ENCODE measurements at regions not wholly inside any gene's neighbourhood (a gene's known extent, or its start where the extent isn't known, plus 50 kb on each side); places are given as distances from the start of the nearest gene placed in this dataset.
"Not testable (repeated sequence)": the region's sequence is repeated elsewhere in the genome, so short reads cannot be mapped to it uniquely, and the experiment has no call there.

DNA sequence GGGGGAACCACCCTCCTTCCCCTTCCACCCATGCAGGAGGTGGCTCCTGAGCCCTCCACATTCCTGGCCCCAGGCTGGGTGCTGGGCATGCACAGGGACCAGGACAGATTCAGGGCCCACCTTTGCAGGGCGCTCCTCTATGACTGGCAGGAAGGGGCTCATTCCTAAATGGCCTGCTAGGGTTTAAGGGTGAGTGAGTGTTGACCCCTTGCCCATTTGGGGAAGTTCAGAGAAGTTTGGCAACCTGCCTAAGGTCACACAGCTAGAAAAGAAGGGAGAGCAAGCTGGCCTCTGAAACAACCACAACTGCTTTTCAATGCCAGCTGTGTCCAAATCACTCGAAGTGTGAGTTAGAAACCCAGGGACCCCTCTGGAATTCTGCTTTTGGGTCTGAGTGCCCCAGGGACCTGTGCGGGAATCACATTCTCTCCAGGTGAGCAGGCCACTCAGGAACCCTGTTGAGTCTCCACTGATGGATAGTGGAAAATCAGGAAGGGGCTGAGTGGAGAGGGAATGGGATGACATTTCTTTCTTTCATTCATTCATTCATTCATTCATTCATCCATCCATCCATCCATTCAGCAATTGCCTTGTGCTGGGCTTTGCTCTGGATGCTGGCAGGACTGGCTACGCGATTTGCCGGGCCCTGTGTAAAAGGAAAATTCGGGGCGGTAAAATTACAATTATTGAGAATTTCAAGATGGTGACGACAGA is 191.9 kb downstream of the C9orf50 start:
- POLR2A ChIA-PET, result no interaction called here
- CTCF ChIA-PET, result no interaction called here

DNA sequence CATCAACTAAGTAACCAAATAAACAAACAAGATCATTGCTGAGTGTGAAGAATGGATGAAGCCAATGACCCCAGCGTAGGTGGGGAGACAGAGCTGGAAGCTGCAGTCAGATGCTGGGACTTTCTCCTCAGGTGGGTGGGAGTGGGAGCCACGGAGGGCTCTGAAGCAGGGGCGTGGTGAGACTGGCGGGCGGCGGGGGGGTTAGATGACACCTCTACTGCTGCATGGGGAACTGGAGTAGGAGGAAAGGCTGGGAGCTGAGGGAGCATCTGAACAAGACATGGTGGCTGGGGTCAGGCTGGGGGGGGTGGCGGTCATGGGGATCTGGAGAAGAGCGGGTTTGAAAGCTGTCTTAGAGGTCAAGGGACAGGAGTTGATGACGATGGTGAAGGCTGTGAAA is 193.8 kb downstream of the C9orf50 start:
- POLR2A ChIA-PET, result interaction anchor here (0.9 kb wide), 1 partner anchor 10 kb away, joined by 3 read pairs; no protein-coding TSS in a partner anchor
- CTCF ChIA-PET, result interaction anchor here (1.2 kb wide), 1 partner anchor 295 kb away, joined by 3 read pairs; no protein-coding TSS in a partner anchor

DNA sequence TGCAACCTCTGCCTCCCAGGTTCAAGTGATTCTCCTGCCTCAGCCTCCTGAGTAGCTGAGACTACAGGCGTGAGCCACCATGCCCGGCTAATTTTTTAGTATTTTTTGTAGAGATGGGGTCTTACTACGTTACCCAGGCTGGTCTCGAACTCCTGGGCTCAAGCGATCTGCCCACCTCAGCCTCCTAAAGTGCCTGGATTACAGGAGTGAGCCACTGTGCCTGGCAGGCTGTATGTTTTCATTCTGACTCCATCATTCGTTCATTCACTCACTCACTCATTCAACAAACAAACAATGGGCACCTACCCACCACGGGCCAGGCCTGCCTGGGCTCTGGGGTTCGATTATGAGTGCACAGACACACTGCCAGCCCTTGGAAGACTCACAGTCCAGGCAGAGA is 197.1 kb downstream of the C9orf50 start:
- CTCF ChIA-PET, result not testable (repeated sequence)

DNA sequence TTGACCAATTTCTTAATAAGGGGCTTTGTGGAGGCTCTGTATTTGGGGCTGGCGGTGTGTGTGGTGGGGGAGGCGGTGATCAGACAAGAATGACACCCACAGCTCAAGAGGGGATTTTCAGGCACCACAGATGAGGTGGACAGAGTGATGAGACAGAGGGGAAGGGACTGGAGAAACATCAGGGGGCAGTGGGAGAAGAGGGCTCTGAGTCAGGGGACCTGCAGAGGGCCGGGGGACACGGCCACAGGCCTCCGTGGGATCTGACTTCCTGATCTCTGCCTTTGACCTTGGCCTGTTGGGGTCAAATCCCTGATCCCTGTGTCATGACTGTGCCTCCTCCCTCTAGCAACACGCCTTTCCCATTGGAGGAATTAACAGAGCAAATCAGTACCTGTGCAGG is 197.7 kb downstream of the C9orf50 start:
- POLR2A ChIA-PET, result interaction anchor here (0.6 kb wide), 1 partner anchor 253 kb away, joined by 5 read pairs; no protein-coding TSS in a partner anchor

More for the DNA sequence above, 197.1 kb downstream of the C9orf50 start:
- POLR2A ChIA-PET, result not testable (repeated sequence)

DNA sequence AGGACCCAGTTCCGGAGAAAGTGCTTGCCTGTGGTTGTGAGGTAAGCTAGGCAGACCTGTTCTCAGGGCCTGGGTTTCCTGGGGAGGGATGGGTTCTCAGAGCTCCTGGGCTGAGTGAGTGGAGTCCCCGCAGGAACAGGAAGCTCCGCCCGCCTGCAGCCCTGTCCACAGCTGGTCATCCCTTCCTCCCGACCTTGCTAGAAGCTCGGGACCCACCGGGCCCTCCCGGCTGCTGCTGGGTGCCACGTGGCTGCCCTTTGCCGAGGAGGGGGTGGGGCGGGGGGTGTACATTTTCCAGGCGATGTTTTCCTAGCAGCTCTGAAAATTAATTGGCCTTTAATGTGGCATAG is 198.1 kb downstream of the C9orf50 start:
- POLR2A ChIA-PET, result interaction anchor here (0.6 kb wide), 1 partner anchor 253 kb away, joined by 5 read pairs; no protein-coding TSS in a partner anchor
- CTCF ChIA-PET, result interaction anchor here (1.0 kb wide), 2 partner anchors 36 to 188 kb away, joined by 3 read pairs; no protein-coding TSS in a partner anchor

More for the DNA sequence above, 197.7 kb downstream of the C9orf50 start:
- CTCF ChIA-PET, result interaction anchor here (1.0 kb wide), 1 partner anchor 188 kb away, joined by 3 read pairs; no protein-coding TSS in a partner anchor

DNA sequence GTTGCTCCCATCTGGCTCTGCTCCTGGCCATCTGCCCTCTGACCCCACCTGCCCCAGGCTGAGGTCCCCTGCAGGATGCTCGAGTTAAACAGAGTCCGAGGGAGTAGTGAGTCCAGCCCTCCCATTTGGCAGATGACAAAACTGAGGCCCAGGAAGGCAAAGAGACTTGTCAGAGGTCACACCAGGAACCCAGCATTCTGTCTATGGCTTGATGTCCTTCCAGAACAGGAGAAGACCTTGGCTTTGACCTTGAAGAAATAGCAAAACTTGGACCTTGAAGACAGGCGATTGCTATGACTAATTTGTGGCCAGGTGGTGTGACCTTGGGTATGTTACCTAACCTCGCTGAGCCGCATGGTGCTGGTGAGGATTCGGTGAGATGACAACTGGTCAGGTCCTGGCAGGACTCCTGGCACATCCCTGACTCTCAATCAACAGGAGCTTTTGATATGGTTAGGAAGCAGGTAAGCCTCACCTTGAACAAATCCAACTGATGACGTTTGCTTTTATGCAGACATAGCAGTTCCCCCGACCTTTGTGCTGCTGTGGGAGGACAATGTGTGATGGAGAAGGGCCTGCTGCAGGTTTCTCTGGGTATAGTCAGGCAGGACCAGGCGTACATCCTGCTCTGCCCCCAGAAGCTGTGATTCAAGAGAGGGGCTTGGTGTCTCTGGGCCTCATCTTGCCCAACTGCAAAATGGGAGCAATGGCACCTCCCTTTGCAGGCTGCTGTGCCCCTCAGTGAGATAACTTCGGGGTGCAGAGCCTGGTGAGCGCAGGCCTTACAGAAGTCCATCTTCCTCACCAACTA is 198.7 kb downstream of the C9orf50 start:
- POLR2A ChIA-PET, result interaction anchor here (0.6 kb wide), 1 partner anchor 252 kb away, joined by 5 read pairs; no protein-coding TSS in a partner anchor

DNA sequence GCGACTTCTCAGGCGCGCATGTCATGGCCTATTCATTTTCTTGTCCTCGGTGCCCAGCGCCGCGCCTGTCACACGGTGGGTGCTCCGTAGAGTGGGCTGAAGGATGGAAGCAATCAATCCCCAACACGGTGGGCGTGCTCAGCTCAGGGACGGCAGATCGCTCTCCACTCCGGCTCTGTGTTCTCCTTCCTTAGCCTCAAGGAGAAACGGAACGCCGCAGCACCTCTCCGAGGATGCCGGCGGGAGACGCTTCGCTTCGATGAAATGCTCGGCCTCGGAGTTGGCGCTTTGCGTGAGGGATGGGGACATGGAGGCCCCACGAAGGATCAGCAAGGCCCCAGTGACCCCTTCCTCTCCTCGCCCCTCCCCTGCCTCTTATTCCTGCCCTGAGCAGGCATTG is 199.5 kb downstream of the C9orf50 start:
- CTCF ChIA-PET, result no interaction called here
- POLR2A ChIA-PET, result interaction anchor here (0.6 kb wide), 1 partner anchor 1422 kb away, joined by 3 read pairs; no protein-coding TSS in a partner anchor

More for the DNA sequence above, 198.7 kb downstream of the C9orf50 start:
- CTCF ChIA-PET, result interaction anchor here (1.0 kb wide), 2 partner anchors 36 to 189 kb away, joined by 3 read pairs; no protein-coding TSS in a partner anchor

DNA sequence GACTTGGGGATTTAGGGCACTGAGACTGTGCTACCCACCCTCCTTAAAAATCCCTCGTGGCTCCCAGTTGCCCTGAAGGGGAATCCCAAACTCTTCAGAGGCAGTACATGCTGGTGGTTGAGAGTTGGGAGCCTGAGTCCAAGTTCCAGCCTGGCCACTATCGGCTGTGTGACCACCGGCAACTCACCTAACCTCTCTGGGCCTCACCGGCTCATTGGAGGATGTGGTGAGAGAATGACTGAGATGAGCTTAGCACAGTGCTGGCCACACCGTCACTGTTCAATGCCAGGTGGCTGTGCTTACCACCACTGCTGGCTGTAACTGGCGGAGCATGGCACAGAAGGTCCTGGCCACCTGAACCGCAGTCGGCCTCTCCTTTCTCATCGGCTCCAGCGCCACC is 200.2 kb downstream of the C9orf50 start:
- POLR2A ChIA-PET, result no interaction called here
- CTCF ChIA-PET, result no interaction called here

DNA sequence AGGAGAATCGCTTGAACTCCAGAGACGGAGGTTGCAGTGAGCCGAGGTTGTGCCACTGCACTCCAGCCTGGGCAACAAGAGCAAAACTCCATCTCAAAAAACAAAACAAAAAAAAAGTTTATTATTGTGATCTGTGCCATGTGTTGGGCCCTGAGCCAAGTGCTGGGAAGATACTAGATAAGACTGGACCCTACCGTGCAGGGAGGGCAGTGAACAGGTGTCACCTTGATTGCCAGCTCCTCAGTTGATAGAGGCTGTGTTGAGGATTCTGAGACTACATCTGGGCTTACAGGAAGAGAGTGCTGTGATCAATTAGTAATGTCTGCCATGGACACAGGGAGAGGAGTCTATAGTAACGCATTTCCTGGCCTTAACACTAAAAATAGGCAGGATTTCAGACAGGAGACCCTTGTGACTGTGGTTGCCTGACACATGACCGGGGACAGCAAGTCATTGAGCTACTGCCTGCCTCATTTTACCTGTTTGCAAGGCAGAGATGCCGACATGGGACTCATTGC is 201.5 kb downstream of the C9orf50 start:
- POLR2A ChIA-PET, result interaction anchor here (0.6 kb wide), 1 partner anchor 153 kb away, joined by 3 read pairs; no protein-coding TSS in a partner anchor
- CTCF ChIA-PET, result interaction anchor here (0.8 kb wide), 1 partner anchor 199 kb away, joined by 4 read pairs; no protein-coding TSS in a partner anchor

DNA sequence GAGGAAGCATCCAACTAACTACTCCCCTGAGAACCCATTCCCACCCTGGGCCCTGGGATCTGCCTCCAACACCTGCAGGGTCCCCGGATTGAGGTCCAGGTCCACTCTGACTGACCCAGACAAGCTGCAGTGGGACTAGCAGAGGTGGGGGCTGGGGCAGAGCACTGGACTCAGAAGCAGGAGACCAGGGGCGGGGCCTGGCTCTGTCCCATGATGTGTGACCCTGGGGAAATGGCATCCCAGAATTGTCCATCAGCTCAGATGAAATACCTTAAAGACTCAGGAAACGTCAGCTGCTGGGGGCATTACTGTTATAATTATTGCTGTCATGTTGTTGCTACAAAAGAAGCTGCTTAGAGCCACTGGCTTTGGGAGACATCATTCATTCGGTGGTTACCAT is 202.4 kb downstream of the C9orf50 start:
- ChIA-PET CTCF (no interaction called here), POLR2A (no interaction called here)

DNA sequence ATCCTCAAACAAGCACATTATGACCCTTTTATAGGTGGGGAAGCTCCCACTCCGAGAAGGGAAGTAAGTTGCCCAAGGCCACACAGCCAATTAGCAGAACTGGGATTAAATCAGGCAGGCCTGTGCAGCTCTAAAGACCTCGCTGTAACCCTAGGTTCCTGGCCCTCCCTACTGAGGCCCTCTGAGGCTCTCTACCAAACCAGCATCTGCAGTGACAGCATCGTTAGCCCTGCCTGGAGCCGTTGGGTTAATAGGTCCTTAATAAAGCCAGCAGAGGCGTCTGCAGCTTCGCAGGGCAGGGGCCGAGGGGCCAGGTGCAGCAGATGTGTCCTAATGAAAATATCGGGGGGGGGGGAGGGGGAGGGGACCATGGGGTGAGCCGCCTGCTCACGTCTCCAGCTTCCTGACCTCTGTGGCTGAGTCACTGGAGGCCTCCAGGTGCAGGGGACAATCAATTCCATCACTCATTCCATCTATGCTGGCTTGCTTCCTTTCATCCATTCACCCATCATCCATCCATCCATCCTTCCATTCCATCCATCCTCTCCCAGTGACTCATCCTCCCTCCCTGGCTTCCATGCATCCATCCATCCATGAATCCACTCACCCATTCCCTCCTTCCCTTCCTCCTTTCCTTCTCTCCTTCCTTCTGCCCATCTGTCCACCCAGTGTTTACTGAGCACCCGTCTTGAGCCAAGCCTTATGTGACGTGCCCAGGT is 203.9 kb downstream of the C9orf50 start:
- ChIA-PET POLR2A (no interaction called here), CTCF (no interaction called here)

DNA sequence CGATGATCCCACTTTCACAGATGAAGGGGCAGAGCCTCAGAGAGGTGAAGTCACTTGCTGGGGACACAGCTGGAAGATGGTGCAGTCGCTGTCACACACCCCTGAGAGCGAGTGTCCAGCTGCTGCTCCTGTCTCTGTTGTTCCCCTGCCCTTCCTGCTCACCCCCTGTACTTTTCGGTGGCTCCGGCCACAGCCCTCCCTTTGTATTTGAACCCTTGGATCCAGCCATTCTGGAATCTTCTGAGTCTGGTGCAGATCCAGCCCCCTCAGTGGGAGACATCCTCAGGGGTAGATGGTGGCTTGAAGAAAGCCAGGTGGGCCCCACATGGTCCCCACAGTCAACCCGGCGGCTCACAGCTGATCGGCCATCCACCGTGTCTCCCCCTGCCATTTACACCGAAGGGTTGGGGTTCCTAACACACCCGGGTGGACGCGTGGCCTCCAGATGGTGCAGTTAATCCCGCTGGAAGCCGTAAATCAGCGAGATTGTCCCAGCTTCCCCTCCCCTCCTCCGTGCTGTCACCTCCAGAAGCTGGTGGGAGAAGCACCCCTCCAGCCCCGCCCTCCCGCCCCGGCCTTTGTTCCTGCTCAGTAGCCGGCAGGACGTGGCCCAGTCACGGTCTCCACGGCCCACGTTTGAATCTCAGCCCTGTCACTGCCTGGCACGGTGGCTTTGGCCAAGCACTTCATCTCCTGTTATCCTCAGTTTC is 204.8 kb downstream of the C9orf50 start:
- ChIA-PET CTCF (no interaction called here), POLR2A (no interaction called here)

DNA sequence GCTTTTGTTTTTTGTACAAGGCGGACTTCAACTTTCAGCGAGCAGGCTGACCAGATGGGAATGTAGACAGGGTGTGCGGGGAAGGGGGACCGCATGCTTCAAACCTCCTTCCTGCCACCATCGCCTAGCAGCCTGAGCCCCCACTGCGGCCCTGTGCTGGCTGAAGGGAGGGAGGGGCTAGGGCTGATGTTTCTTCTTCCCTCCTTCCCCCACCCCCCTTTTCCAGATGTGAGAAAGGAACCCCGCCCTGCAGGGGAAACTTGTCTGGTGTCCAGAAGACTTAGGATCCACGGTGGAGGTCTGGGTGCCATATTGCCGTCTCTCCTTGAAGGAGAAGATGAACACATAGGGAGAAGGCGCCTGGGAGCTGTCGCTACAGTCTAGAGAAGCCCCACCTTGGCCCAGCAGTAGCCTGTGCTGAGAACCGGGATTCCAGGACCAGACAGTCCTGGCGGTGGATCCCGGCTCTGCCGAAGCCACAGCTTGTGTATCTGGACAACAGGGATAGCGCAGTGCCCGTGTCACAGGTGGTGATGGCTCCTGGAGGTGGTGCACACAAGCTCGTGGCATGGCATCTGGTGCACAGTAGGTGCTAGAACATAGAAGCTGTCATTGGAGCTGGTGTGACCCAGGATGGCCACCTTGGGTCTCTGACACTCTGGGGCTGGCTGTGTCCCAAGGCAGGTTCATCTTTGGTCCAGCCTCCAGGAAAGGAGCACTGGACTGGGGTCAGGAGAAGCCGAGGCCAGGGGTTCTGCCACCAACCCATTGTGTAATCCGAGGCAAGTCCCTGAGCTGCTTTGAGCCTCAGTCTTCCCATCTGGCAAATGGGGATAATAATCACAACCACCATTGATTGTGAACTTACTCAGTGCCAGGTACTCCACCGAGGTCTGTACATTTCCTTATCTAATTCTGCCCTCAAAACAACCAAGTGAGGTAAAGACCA is 205.6 kb downstream of the C9orf50 start:
- POLR2A ChIA-PET, result no interaction called here
- CTCF ChIA-PET, result no interaction called here

DNA sequence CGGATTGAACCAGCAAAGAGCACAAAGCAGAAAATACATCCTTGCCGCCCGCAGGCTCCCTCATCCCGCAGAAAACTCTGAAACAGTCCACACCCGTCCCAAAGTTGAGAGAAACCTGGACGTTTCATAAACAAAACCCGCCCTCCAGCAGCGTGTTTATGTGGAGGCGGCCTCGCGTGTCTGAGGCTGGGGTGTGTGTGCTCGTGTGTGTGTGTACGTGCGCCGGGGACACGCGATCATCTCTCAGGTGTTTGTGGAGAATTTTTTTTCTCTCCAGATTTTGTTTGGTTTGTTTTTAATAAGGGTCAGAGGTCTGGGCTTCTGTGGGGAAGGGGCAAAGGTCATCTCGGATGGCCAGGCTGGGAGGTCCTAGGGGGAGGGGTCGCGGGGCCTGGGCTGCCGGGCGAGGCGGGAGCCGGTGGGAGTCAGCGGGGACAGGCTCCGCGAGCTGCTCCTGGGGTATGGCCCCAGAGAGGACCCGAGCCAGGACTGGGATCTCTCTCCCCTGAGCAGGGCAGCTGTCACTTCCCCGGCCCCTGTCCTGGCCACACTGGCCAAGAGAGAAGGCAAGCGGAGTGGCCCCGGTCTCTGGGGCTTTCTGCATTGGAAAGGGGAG is 206.4 kb downstream of the C9orf50 start:
- CTCF ChIA-PET, result no interaction called here
- POLR2A ChIA-PET, result interaction anchor here (0.6 to 0.8 kb wide), 2 partner anchors 46 to 303 kb away, joined by 3 read pairs; partner anchors contain the start of gene PTPA

DNA sequence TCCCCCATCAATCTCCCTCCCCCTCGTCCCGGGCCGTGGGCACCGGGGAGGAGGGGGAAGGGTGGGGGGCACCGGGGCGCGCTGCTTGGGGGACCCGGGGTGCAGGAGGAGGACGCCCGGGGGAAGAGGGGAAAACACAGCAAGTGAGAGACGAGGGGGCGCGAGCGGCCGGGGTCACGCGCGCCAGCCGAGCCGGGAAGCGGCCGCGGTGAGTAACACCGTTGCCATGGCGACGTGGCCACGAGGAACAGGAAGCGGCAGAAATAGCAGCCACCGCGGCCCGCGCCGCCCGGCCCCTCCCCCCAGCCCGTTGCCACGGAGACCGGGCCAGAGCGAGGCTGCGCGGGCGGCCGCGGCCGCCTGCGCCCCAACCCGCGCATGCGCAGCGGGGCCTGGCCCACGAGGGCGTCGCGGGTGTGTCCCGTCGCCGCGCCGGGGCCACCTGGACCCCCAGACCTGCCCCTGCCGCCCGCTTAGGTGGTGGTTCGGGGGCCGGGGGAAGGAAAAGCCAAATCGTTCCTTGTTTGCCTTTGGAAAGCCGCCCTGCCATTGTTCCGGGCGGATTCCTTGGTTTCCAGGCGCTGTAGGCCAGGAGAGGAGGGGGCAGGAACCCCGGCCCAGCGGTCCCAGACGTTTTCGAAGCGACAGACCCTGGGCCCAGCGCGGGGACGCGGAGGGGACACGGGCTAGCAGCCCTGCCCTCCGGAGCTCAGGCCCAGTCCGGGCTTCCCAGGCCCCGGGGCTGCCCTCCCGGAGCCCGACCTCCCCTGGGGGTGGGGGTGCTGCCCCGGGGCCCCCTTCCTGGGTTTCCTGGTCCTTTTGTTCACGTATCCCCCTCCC is 207.1 kb downstream of the C9orf50 start:
- POLR2A ChIA-PET, result interaction anchor here (0.6 to 0.8 kb wide), 2 partner anchors 47 to 303 kb away, joined by 3 read pairs; partner anchors contain the start of gene PTPA
- CTCF ChIA-PET, result no interaction called here

DNA sequence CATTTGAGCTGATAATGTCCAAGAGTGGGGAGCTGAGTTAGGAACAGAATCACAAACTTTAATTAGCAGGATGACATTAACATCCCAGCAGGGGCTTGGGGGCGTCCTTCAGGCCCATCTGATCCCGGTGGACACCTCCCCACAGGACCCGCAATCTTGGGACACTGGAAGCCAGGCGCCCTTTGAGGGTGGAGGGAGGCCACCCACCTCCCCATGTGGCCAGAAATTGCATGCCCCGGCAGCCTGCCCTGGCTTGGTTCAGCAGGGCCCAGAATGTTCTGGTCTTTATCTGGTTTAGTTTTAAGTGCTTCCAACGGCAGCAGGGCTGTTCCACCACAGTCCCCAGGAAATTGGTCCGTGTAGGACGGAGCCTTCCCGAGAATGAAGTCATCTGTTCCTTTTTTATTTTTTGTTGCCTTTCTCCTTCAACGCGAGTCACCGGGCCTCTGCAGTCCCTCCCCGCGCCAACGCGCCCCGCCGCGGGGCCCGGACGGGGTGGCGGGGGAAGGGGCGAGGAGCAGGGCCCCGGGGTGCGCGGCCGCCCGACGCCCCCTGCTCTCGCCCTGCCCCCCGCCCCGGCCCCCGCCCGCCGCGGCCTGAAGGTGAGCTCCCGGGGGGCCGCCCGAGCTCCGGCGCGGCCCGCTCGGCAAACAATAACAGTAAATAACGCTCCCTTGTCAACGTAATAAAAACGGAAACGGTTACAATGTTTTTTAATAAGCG is 207.9 kb downstream of the C9orf50 start:
- POLR2A ChIA-PET, result interaction anchor here (1.1 kb wide), 1 partner anchor 46 kb away, joined by 3 read pairs; no protein-coding TSS in a partner anchor
- CTCF ChIA-PET, result no interaction called here

All from activated CD8-positive, alpha-beta memory T cell treated with anti-CD3 and anti-CD28 coated beads for 36 hours (primary cell).